ENCODE measurements at regions not wholly inside any gene's neighbourhood (a gene's known extent, or its start where the extent isn't known, plus 50 kb on each side); places are given as distances from the start of the nearest gene placed in this dataset.
"Not testable (repeated sequence)": the region's sequence is repeated elsewhere in the genome, so short reads cannot be mapped to it uniquely, and the experiment has no call there.

GRCh38 chr3:139116631-139117030 lies 71.9 kb upstream of the PRR23C start:
- not testable (repeated sequence) for DNase-seq

GRCh38 chr3:139117136-139117675 lies 72.5 kb upstream of the PRR23C start:
- no peak for DNase-seq

GRCh38 chr3:139117883-139118760 lies 73.4 kb upstream of the PRR23C start:
- DNase-seq = no peak

GRCh38 chr3:139118835-139119234 lies 74.1 kb upstream of the PRR23C start:
- DNase-seq = no peak

- no peak for DNase-seq
Measured at GRCh38 chr3:139119331-139120025, 74.8 kb upstream of the PRR23C start.

GRCh38 chr3:139120086-139121056 lies 75.7 kb upstream of the PRR23C start:
- DNase-seq = no peak

- no peak for DNase-seq
Measured at GRCh38 chr3:139121513-139122220, 77.0 kb upstream of the PRR23C start.

- no peak for DNase-seq
Measured at GRCh38 chr3:139122221-139122581, 77.5 kb upstream of the PRR23C start.

- no peak for DNase-seq
Measured at GRCh38 chr3:139122612-139123011, 77.9 kb upstream of the PRR23C start.

GRCh38 chr3:139123377-139124095 lies 78.8 kb upstream of the PRR23C start:
- DNase-seq = no peak

GRCh38 chr3:139124197-139124596 lies 79.5 kb upstream of the PRR23C start:
- no peak for DNase-seq

- no peak for DNase-seq
Measured at GRCh38 chr3:139127101-139127500, 82.4 kb upstream of the PRR23C start.

GRCh38 chr3:139127629-139128028 lies 82.9 kb upstream of the PRR23C start:
- not testable (repeated sequence) for DNase-seq

GRCh38 chr3:139128803-139129202 lies 84.1 kb upstream of the PRR23C start:
- DNase-seq = no peak

GRCh38 chr3:139129892-139130291 lies 85.2 kb upstream of the PRR23C start:
- no peak for DNase-seq

GRCh38 chr3:139130390-139131140 lies 85.9 kb upstream of the PRR23C start:
- no peak for DNase-seq

GRCh38 chr3:139131951-139132350 lies 87.3 kb upstream of the PRR23C start:
- DNase-seq = no peak

- DNase-seq = no peak
Measured at GRCh38 chr3:139132976-139133375, 88.3 kb upstream of the PRR23C start.

GRCh38 chr3:139134678-139135372 lies 90.1 kb upstream of the PRR23C start:
- DNase-seq = no peak

- no peak for DNase-seq
Measured at GRCh38 chr3:139135657-139136056, 91.0 kb upstream of the PRR23C start.

Measured in stimulated activated CD4-positive, alpha-beta T cell treated with anti-CD3 and anti-CD28 coated beads, Interleukin-12 subunit alpha, Interleukin-12 subunit beta, amount 100 ng/mL, for 4 hours (primary cell).